HFF-Myc (cell line): ENCODE measurements at regions not wholly inside any gene's neighbourhood (a gene's known extent, or its start where the extent isn't known, plus 50 kb on each side); places are given as distances from the start of the nearest gene placed in this dataset.

ENCODE experiments used
- DNase-seq: peaks from one replicate; pipeline ENCODE4 v3.0.0-alpha.2; 2011; ENCODE audit warnings: low read depth; ENCODE audit errors: extremely low read depth
- H3K4me3 ChIP-seq: replicated peaks from 2 replicates; pipeline ENCODE4 v1.5.1; 2011; ENCODE audit warnings: low read depth, mild to moderate bottlenecking, control low read depth, low read length
- TF ChIP-seq, protein P1 (sequence below): IDR thresholded peaks from 2 replicates; pipeline ENCODE4 v1.5.1; 2012; ENCODE audit warnings: mild to moderate bottlenecking, low read depth, low read length, control low read depth; ENCODE audit errors: missing control alignments

- no peak overlapping the region for H3K4me3 ChIP-seq
- DNase-seq = no peak
- TF ChIP-seq, protein P1, sequence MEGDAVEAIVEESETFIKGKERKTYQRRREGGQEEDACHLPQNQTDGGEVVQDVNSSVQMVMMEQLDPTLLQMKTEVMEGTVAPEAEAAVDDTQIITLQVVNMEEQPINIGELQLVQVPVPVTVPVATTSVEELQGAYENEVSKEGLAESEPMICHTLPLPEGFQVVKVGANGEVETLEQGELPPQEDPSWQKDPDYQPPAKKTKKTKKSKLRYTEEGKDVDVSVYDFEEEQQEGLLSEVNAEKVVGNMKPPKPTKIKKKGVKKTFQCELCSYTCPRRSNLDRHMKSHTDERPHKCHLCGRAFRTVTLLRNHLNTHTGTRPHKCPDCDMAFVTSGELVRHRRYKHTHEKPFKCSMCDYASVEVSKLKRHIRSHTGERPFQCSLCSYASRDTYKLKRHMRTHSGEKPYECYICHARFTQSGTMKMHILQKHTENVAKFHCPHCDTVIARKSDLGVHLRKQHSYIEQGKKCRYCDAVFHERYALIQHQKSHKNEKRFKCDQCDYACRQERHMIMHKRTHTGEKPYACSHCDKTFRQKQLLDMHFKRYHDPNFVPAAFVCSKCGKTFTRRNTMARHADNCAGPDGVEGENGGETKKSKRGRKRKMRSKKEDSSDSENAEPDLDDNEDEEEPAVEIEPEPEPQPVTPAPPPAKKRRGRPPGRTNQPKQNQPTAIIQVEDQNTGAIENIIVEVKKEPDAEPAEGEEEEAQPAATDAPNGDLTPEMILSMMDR = no peak
Observed at GRCh38 chr1:233514946-233515391, 98.9 kb upstream of the KCNK1 start.

DNA sequence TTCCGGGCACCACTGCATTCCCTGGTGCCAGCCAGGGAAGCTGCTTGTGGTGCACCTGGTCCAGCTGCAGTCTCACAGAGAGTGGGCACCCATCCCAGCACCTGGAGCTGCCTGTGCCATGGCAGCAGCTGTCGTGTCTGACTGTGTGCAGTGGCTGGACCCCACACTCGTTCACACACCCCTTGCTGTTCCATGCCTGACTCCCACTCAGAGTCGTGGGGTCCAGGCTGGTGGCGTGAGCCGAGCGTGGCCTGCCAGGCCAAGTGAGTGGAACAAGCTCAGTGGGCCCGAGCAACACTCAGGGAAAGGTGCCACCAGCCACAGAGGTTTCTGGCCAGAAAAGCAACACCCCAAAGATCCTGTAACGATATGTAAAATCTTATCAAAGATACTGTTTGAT is 97.2 kb upstream of the KCNK1 start:
- DNase-seq = no peak
- TF ChIP-seq, protein P1 = no peak
- no peak overlapping the region for H3K4me3 ChIP-seq

DNA sequence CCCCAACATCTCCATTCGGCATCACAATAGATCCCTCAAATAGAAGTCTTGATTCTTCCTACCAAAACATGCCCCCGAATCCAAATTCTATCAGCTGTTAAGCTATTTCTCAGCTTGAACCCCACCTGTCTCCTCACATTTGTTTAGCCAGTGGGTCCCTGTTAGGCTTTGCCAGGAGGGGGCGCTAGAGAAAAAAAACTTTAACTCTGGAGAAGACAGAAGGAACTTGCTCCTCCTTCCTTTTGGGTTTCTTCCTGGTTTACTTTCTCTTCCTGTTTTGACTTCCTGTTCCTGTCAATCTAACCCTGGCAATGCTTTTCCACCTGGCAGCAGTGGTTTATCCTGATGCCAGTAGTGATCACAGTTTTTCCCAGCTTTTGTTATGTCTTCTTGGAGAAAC is 95.6 kb upstream of the KCNK1 start:
- TF ChIP-seq, protein P1 = peak; percentile 73
- DNase-seq = peak; percentile 14
- H3K4me3 ChIP-seq = no peak overlapping the region

DNA sequence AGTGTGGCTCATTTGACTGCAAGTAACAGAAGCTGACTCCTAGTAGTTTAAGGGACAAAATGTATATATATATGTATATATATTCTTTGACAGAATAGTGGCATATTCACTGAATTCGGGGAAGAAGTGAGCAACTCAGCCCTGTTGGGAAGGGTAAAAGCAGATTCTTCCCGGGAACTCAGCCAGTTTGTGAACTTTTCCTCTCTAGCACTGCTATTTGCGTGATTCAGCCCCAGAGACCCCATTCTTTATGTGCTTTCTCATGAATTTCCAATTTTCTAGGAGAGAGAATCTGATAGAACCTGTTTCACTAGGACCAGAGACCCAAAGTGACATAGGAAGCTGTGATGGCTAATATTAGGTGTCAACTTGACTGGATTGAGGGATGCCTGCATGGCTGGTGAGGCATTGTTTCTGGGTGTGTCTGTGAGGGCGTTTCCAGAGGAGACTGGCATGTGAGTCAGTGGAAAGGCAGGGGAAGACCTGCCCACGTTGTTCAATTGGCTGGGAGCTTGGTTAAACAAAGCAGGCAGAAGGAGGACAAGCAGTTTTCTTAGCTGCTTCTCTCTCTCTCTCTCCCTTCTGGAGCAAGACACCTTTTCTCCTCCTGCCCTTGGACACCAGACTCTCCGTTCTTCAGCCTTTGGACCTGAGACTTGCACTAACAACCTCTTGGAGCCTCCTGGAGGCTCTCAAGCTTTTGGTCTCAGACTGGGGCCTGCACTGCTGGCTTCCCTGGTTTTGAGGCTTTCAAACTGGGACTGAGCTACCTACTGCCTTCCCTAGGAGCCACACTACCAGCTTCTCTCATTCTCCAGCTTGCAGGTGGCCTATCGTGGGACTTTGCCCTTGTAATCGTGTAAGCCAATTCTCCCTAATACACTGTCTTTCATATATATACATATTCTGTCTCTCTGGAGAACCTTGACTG is 93.4 kb upstream of the KCNK1 start:
- DNase-seq = no peak
- TF ChIP-seq, protein P1 = no peak

DNA sequence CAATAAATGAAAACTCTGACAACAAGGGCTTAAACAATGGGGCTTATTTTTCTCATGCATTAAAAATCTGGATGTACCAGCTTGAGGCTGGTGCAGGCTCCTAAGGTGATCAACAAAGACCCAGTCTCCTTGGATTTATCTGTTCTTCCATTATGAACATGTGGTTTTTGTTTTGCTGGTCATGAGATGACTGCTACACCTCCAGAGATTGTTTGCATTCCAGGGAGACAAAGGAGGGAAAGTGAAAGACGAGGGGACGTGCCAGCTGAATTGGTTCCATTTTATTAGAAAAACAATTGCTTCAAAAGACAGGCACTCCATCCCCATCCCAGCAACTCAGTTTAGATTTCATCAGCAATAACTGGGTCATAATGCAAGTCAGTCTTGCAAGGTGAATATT is 90.9 kb upstream of the KCNK1 start:
- DNase-seq = no peak
- no peak overlapping the region for H3K4me3 ChIP-seq
- TF ChIP-seq, protein P1 = no peak

More for the DNA sequence above, 93.4 kb upstream of the KCNK1 start:
- H3K4me3 ChIP-seq = no peak overlapping the region

- no peak overlapping the region for H3K4me3 ChIP-seq
- DNase-seq = no peak
- TF ChIP-seq, protein P1 = no peak
Observed at GRCh38 chr1:233527818-233528217, 86.1 kb upstream of the KCNK1 start.
